Hematopoietic multipotent progenitor cell treated with erythropoietin and hydrocortisone succinate and interleukin-3 and kit ligand, for 4 days (in vitro differentiated cells): ENCODE measurements at regions not wholly inside any gene's neighbourhood (a gene's known extent, or its start where the extent isn't known, plus 50 kb on each side); places are given as distances from the start of the nearest gene placed in this dataset.
A peak's percentile ranks its signal among the peaks of the same experiment; 100 is the strongest.

Source experiments
- DNase-seq: peaks from one replicate; pipeline ENCODE4 v3.0.0-alpha.2; 2015

- no peak for DNase-seq
Measured at GRCh38 chr7:111676167-111676566, 113.9 kb upstream of the IMMP2L start.

- DNase-seq, result no peak
Measured at GRCh38 chr7:111672901-111673300, 110.6 kb upstream of the IMMP2L start.

GRCh38 chr7:111671927-111672326 lies 109.6 kb upstream of the IMMP2L start:
- DNase-seq, result no peak

- DNase-seq, result no peak
Measured at GRCh38 chr7:111668711-111669110, 106.4 kb upstream of the IMMP2L start.

GRCh38 chr7:111667488-111667887 lies 105.2 kb upstream of the IMMP2L start:
- DNase-seq, result no peak

- DNase-seq, result no peak
Measured at GRCh38 chr7:111666260-111666659, 104.0 kb upstream of the IMMP2L start.

- DNase-seq, result no peak
Measured at GRCh38 chr7:111663771-111664170, 101.5 kb upstream of the IMMP2L start.

GRCh38 chr7:111662386-111662785 lies 100.1 kb upstream of the IMMP2L start:
- no peak for DNase-seq

GRCh38 chr7:111660478-111660877 lies 98.2 kb upstream of the IMMP2L start:
- DNase-seq, result no peak

- DNase-seq, result no peak
Measured at GRCh38 chr7:111658546-111658945, 96.3 kb upstream of the IMMP2L start.

GRCh38 chr7:111657018-111657417 lies 94.7 kb upstream of the IMMP2L start:
- DNase-seq, result no peak

GRCh38 chr7:111654343-111654742 lies 92.1 kb upstream of the IMMP2L start:
- DNase-seq, result no peak

- no peak for DNase-seq
Measured at GRCh38 chr7:111653846-111654245, 91.6 kb upstream of the IMMP2L start.

- no peak for DNase-seq
Measured at GRCh38 chr7:111650456-111650999, 88.2 kb upstream of the IMMP2L start.

GRCh38 chr7:111647881-111648280 lies 85.6 kb upstream of the IMMP2L start:
- DNase-seq, result no peak

- DNase-seq, result peak; percentile 4
Measured at GRCh38 chr7:111644595-111644994, 82.3 kb upstream of the IMMP2L start.

- no peak for DNase-seq
Measured at GRCh38 chr7:111642373-111642772, 80.1 kb upstream of the IMMP2L start.

- DNase-seq, result no peak
Measured at GRCh38 chr7:111640416-111640815, 78.1 kb upstream of the IMMP2L start.

GRCh38 chr7:111639934-111640333 lies 77.6 kb upstream of the IMMP2L start:
- no peak for DNase-seq

- no peak for DNase-seq
Measured at GRCh38 chr7:111638078-111638477, 75.8 kb upstream of the IMMP2L start.

GRCh38 chr7:111633878-111634277 lies 71.6 kb upstream of the IMMP2L start:
- DNase-seq, result no peak

GRCh38 chr7:111630862-111631261 lies 68.6 kb upstream of the IMMP2L start:
- DNase-seq, result no peak

- DNase-seq, result no peak
Measured at GRCh38 chr7:111622084-111622483, 59.8 kb upstream of the IMMP2L start.
